Stomach (tissue), 4 donors: ENCODE measurements at regions not wholly inside any gene's neighbourhood (a gene's known extent, or its start where the extent isn't known, plus 50 kb on each side); places are given as distances from the start of the nearest gene placed in this dataset.

Experiments used
- POLR2A ChIP-seq, 4 donors: fragments of 450-650 bp; IDR thresholded peaks; one replicate each; pipeline ENCODE4 v1.6.1; 2016; ENCODE audit warnings: antibody characterized with exemption in 4 of 4, control low read depth in 2 of 4, mild to moderate bottlenecking in 1 of 4, moderate library complexity in 1 of 4
- POLR2AphosphoS5 ChIP-seq, 3 donors: sonication (generic); formaldehyde crosslinking; IDR thresholded peaks; one replicate each; pipeline ENCODE4 v1.6.1; 2016; ENCODE audit warnings: antibody characterized with exemption in 3 of 3
- TF ChIP-seq, protein P1 (sequence below), 7 experiments: fragments of 450-650 bp in 4 of 7; fragments of 200-600 bp in 3 of 7; sonication (generic) in 3 of 7; IDR thresholded peaks; one replicate each; pipeline ENCODE4 v1.5.1; 2016 to 2019; ENCODE audit warnings: antibody characterized with exemption in 7 of 7, control low read depth in 2 of 7, mild to moderate bottlenecking in 1 of 7

- TF ChIP-seq, protein P1, sequence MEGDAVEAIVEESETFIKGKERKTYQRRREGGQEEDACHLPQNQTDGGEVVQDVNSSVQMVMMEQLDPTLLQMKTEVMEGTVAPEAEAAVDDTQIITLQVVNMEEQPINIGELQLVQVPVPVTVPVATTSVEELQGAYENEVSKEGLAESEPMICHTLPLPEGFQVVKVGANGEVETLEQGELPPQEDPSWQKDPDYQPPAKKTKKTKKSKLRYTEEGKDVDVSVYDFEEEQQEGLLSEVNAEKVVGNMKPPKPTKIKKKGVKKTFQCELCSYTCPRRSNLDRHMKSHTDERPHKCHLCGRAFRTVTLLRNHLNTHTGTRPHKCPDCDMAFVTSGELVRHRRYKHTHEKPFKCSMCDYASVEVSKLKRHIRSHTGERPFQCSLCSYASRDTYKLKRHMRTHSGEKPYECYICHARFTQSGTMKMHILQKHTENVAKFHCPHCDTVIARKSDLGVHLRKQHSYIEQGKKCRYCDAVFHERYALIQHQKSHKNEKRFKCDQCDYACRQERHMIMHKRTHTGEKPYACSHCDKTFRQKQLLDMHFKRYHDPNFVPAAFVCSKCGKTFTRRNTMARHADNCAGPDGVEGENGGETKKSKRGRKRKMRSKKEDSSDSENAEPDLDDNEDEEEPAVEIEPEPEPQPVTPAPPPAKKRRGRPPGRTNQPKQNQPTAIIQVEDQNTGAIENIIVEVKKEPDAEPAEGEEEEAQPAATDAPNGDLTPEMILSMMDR (IDR thresholded peaks at IDR 0.05), result no peak
- TF ChIP-seq POLR2A (IDR thresholded peaks at IDR 0.05) (no peak), POLR2AphosphoS5 (IDR thresholded peaks at IDR 0.05) (no peak)
Measured at GRCh38 chr18:34350778-34351177, 126.1 kb upstream of the NOL4 start.
